SK-N-SH (cell line): ENCODE measurements at regions not wholly inside any gene's neighbourhood (a gene's known extent, or its start where the extent isn't known, plus 50 kb on each side); places are given as distances from the start of the nearest gene placed in this dataset.

Experiments
- CTCF ChIA-PET: fragments of 300-600, 350-600 bp; formaldehyde crosslinking; extraction: SDS; loops from one replicate; lab custom pipeline; 2021; lab: Yijun Ruan, JAX
- POLR2A ChIA-PET: fragments of 350-600 bp; sonication (Branson Sonifier 250); formaldehyde crosslinking; extraction: SDS; loops from one replicate; lab custom pipeline; 2020; ENCODE audit warnings: antibody characterized with exemption, inconsistent platforms; lab: Yijun Ruan, JAX
- DNase-seq: peaks from one replicate; pipeline ENCODE4 v3.0.0; 2012
- H2AFZ ChIP-seq: fragments of 200-600 bp; sonication (generic); 2 replicates; pipeline ENCODE4 v1.8.1; 2016; ENCODE audit warnings: antibody characterized with exemption, mild to moderate bottlenecking, low read depth
- H3F3A ChIP-seq: fragments of 200-600 bp; sonication (generic); replicated peaks from 2 replicates; pipeline ENCODE3; 2016; ENCODE audit warnings: antibody characterized with exemption, mild to moderate bottlenecking; ENCODE audit not compliant: insufficient read depth
- H3K27ac ChIP-seq, 2 experiments: fragments of 200-500 bp in 1 of 2; fragments of 200-600 bp in 1 of 2; sonication (Bioruptor generic) in 1 of 2; sonication (generic), shearing (Covaris generic) in 1 of 2; 2 replicates each; pipeline versions ENCODE4 v1.5.1 to v1.6.1; 2014 to 2016; ENCODE audit warnings: low read depth in 2 of 2, inconsistent platforms in 1 of 2, low read length in 1 of 2, mild to moderate bottlenecking in 1 of 2, mixed read lengths in 1 of 2
- H3K27me3 ChIP-seq: fragments of 200-600 bp; sonication (generic), shearing (Covaris generic); 2 replicates; pipeline ENCODE4 v1.6.1; 2016; ENCODE audit warnings: mixed run types; ENCODE audit not compliant: insufficient read depth
- H3K36me3 ChIP-seq, 2 experiments: fragments of 200-500 bp in 1 of 2; fragments of 200-600 bp in 1 of 2; sonication (Bioruptor generic) in 1 of 2; sonication (generic) in 1 of 2; replicated peaks in 1 of 2; 2 replicates each; pipeline versions ENCODE3 to v1.5.1; 2014 to 2016; ENCODE audit warnings: low read length in 1 of 2, mild to moderate bottlenecking in 1 of 2; ENCODE audit not compliant: insufficient read depth in 2 of 2, control insufficient read depth in 1 of 2
- H3K4me1 ChIP-seq, 2 experiments: fragments of 200-500 bp in 1 of 2; fragments of 200-600 bp in 1 of 2; sonication (Bioruptor generic) in 1 of 2; sonication (generic), shearing (Covaris generic) in 1 of 2; 2 replicates each; pipeline versions ENCODE4 v1.5.1 to v1.6.1; 2014 to 2016; ENCODE audit warnings: low read depth in 1 of 2, low read length in 1 of 2, mixed run types in 1 of 2; ENCODE audit not compliant: insufficient read depth in 2 of 2, control insufficient read depth in 1 of 2
- H3K4me2 ChIP-seq: fragments of 200-600 bp; sonication (generic), shearing (Covaris generic); 2 replicates; pipeline ENCODE4 v1.6.1; 2017; ENCODE audit warnings: mixed run types
- H3K4me3 ChIP-seq, 2 experiments: fragments of 200-500 bp in 1 of 2; fragments of 200-600 bp in 1 of 2; sonication (Bioruptor generic) in 1 of 2; sonication (generic), shearing (Covaris generic) in 1 of 2; 2 replicates each; pipeline versions ENCODE4 v1.5.1 to v1.8.1; 2014 to 2016; ENCODE audit warnings: low read depth in 2 of 2, inconsistent platforms in 1 of 2, low read length in 1 of 2, mild to moderate bottlenecking in 1 of 2, mixed read lengths in 1 of 2, moderate library complexity in 1 of 2
- H3K79me2 ChIP-seq: fragments of 200-600 bp; sonication (generic); 2 replicates; pipeline ENCODE4 v1.8.1; 2017; ENCODE audit warnings: mild to moderate bottlenecking; ENCODE audit not compliant: insufficient read depth
- H3K9ac ChIP-seq: fragments of 200-600 bp; sonication (generic); 2 replicates; pipeline ENCODE4 v1.6.1; 2017; ENCODE audit warnings: mixed run types
- H3K9me2 ChIP-seq: fragments of 200-600 bp; sonication (generic); 2 replicates; pipeline ENCODE4 v1.6.1; 2017; ENCODE audit warnings: mixed run types
- H3K9me3 ChIP-seq: fragments of 200-600 bp; sonication (generic); 2 replicates; pipeline ENCODE4 v1.6.1; 2017; ENCODE audit warnings: mixed run types, mild to moderate bottlenecking, moderate library complexity
- H4K20me1 ChIP-seq: fragments of 200-600 bp; sonication (generic); 2 replicates; pipeline ENCODE4 v1.6.1; 2017; ENCODE audit warnings: mild to moderate bottlenecking, mixed run types; ENCODE audit not compliant: insufficient read depth
- CHD2 ChIP-seq: fragments of 150-350 bp; IDR thresholded peaks from 2 replicates; pipeline ENCODE4 v1.6.1; 2018; ENCODE audit warnings: low read length; ENCODE audit not compliant: partially characterized antibody
- FOXJ3 ChIP-seq: sonication (generic); formaldehyde crosslinking; IDR thresholded peaks from 2 replicates; pipeline ENCODE4 v1.5.1; 2020; ENCODE audit warnings: mild to moderate bottlenecking, missing genetic modification reagents
- GATA2 ChIP-seq: sonication (generic); formaldehyde crosslinking; IDR thresholded peaks from 2 replicates; pipeline ENCODE4 v1.5.0; 2020; ENCODE audit warnings: mild to moderate bottlenecking, missing genetic modification reagents
- JUND ChIP-seq: IDR thresholded peaks from 2 replicates; pipeline ENCODE4 v1.4.0; 2012
- NRF1 ChIP-seq: IDR thresholded peaks from 2 replicates; pipeline ENCODE4 v1.6.1; 2012; ENCODE audit warnings: low read depth, mild to moderate bottlenecking, low read length
- RFX5 ChIP-seq: IDR thresholded peaks from 2 replicates; pipeline ENCODE4 v1.6.1; 2012; ENCODE audit warnings: mild to moderate bottlenecking, improper control_type of control experiment, low read length
- RXRA ChIP-seq: IDR thresholded peaks from 2 replicates; pipeline ENCODE4 v1.4.0; 2012; ENCODE audit warnings: low read depth, mild to moderate bottlenecking, borderline replicate concordance
- SIN3A ChIP-seq: IDR thresholded peaks from 2 replicates; pipeline ENCODE4 v1.6.1; 2012; ENCODE audit warnings: low read depth, mild to moderate bottlenecking, low read length, moderate library complexity, borderline replicate concordance
- SMC3 ChIP-seq: IDR thresholded peaks from 2 replicates; pipeline ENCODE4 v1.6.1; 2012; ENCODE audit warnings: low read depth, low read length, improper control_type of control experiment
- TAF1 ChIP-seq: IDR thresholded peaks from 2 replicates; pipeline ENCODE4 v1.6.1; 2012; ENCODE audit warnings: low read depth, mild to moderate bottlenecking, low read length, moderate library complexity, borderline replicate concordance
- TCF12 ChIP-seq: IDR thresholded peaks from 2 replicates; pipeline ENCODE4 v1.4.0; 2012
- YY1 ChIP-seq: IDR thresholded peaks from 2 replicates; pipeline ENCODE4 v1.4.0; 2012; ENCODE audit warnings: low read depth, mild to moderate bottlenecking
- WGBS: methylation state at CpG from one replicate; pipeline ENCODE4 v1.1.6; 2017; ENCODE audit warnings: low lambda C conversion rate; 5-methylcytosine and 5-hydroxymethylcytosine counted together
- TF ChIP-seq, protein P1 (sequence below): IDR thresholded peaks from 2 replicates; pipeline ENCODE4 v1.4.0; 2012; ENCODE audit warnings: low read depth, borderline replicate concordance
- TF ChIP-seq, protein P2 (sequence below): fragments of 150-350 bp; IDR thresholded peaks from 2 replicates; pipeline ENCODE4 v1.6.1; 2016; ENCODE audit warnings: mild to moderate bottlenecking, low read depth, low read length
- TF ChIP-seq, protein P3 (sequence below): IDR thresholded peaks from 2 replicates; pipeline ENCODE4 v1.6.1; 2012; ENCODE audit warnings: mild to moderate bottlenecking, low read depth, low read length, moderate library complexity
- TF ChIP-seq, protein P4 (sequence below): IDR thresholded peaks from 2 replicates; pipeline ENCODE4 v1.4.0; 2012; ENCODE audit warnings: low read depth
- TF ChIP-seq, protein P5 (sequence below): IDR thresholded peaks from 2 replicates; pipeline ENCODE4 v1.4.0; 2012; ENCODE audit warnings: low read depth, borderline replicate concordance

DNA sequence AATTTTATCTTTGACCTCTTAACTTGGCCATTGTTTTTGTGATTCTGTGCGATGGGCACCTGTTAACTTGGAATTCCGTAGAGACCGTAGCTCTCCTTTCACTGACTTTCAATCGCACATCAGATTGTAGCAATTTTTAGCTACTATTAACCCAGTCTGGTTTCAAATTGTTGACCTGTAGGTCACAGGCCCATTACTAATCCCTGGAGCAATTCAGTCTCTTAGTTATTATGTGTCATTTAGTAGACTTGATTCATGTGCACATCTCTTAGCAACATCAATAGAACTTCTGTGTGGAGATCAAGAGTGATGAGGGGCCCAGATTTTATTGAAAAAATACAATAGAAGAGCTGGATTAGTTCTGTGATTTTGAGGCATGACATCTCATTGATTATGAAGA, 549.6 kb upstream of the SLC10A2 start:
- Histone ChIP-seq H3K9ac (no peak overlapping the region), H2AFZ (no peak overlapping the region), H3K36me3 (no peaks in the 10 kb centered on the region), H3F3A (no peaks in the 10 kb centered on the region), H3K4me2 (no peak overlapping the region), H3K79me2 (no peaks in the 10 kb centered on the region), H4K20me1 (no peaks in the 10 kb centered on the region), H3K27me3 (no peaks in the 10 kb centered on the region), H3K4me1 (no peaks in the 10 kb centered on the region; a peak in 2 of 4 replicates), H3K27ac (peak overlapping the region in 1 of 2 experiments; percentile 34; a peak in 1 of 4 replicates), H3K4me3 (no peak overlapping the region), H3K9me2 (no peaks in the 10 kb centered on the region), H3K9me3 (no peaks in the 10 kb centered on the region)
- ChIA-PET POLR2A (no interaction called here), CTCF (interaction anchor here (1.4 kb wide), 1 partner anchor 37 kb away, joined by 4 read pairs; no protein-coding TSS in a partner anchor)
- 68% methylated on average over 4 of the region's 4 CpGs for WGBS
- TF ChIP-seq TAF1 (no peak), YY1 (no peak)
- DNase-seq = no peak

DNA sequence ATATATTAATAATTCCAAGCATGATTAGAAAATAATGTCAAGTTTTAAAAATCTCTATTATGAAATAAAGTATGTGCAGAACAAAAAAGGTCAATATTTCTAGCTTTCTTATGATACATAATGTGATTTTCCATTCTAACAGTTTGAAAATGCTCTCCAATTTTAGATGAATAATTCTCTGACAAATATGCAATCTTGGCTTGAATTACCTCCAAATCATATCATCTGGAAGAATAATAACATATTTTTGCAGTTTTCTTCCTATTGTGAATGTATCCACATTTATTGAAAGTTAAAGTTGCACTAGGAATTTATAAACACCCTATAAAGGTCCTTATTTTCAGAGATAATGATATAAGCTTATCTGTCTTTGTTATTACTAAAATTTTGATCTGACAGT, 548.5 kb upstream of the SLC10A2 start:
- Histone ChIP-seq H3K79me2 (no peaks in the 10 kb centered on the region), H3K9me3 (no peaks in the 10 kb centered on the region), H3K4me3 (no peak overlapping the region), H3K4me2 (no peak overlapping the region), H3K9me2 (no peaks in the 10 kb centered on the region), H3K27me3 (no peaks in the 10 kb centered on the region), H2AFZ (no peak overlapping the region), H4K20me1 (no peaks in the 10 kb centered on the region), H3K4me1 (no peaks in the 10 kb centered on the region; a peak in 2 of 4 replicates), H3F3A (no peaks in the 10 kb centered on the region), H3K9ac (no peak overlapping the region), H3K27ac (no peak overlapping the region), H3K36me3 (no peaks in the 10 kb centered on the region)
- ChIA-PET POLR2A (no interaction called here), CTCF (no interaction called here)
- no peak for DNase-seq
- no peak for TF ChIP-seq FOXJ3 (CRISPR knock-in tag)
- TF ChIP-seq, protein P1, sequence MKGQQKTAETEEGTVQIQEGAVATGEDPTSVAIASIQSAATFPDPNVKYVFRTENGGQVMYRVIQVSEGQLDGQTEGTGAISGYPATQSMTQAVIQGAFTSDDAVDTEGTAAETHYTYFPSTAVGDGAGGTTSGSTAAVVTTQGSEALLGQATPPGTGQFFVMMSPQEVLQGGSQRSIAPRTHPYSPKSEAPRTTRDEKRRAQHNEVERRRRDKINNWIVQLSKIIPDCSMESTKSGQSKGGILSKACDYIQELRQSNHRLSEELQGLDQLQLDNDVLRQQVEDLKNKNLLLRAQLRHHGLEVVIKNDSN = no peak
- no peak for TF ChIP-seq RXRA
- TF ChIP-seq SMC3 = no peak
- TF ChIP-seq TCF12 = no peak
- no peak for TF ChIP-seq CHD2
- TF ChIP-seq NRF1 = no peak
- TF ChIP-seq SIN3A = no peak
- TF ChIP-seq, protein P2, sequence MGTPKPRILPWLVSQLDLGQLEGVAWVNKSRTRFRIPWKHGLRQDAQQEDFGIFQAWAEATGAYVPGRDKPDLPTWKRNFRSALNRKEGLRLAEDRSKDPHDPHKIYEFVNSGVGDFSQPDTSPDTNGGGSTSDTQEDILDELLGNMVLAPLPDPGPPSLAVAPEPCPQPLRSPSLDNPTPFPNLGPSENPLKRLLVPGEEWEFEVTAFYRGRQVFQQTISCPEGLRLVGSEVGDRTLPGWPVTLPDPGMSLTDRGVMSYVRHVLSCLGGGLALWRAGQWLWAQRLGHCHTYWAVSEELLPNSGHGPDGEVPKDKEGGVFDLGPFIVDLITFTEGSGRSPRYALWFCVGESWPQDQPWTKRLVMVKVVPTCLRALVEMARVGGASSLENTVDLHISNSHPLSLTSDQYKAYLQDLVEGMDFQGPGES = no peak
- TF ChIP-seq, protein P3, sequence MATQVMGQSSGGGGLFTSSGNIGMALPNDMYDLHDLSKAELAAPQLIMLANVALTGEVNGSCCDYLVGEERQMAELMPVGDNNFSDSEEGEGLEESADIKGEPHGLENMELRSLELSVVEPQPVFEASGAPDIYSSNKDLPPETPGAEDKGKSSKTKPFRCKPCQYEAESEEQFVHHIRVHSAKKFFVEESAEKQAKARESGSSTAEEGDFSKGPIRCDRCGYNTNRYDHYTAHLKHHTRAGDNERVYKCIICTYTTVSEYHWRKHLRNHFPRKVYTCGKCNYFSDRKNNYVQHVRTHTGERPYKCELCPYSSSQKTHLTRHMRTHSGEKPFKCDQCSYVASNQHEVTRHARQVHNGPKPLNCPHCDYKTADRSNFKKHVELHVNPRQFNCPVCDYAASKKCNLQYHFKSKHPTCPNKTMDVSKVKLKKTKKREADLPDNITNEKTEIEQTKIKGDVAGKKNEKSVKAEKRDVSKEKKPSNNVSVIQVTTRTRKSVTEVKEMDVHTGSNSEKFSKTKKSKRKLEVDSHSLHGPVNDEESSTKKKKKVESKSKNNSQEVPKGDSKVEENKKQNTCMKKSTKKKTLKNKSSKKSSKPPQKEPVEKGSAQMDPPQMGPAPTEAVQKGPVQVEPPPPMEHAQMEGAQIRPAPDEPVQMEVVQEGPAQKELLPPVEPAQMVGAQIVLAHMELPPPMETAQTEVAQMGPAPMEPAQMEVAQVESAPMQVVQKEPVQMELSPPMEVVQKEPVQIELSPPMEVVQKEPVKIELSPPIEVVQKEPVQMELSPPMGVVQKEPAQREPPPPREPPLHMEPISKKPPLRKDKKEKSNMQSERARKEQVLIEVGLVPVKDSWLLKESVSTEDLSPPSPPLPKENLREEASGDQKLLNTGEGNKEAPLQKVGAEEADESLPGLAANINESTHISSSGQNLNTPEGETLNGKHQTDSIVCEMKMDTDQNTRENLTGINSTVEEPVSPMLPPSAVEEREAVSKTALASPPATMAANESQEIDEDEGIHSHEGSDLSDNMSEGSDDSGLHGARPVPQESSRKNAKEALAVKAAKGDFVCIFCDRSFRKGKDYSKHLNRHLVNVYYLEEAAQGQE = no peak
- TF ChIP-seq, protein P4, sequence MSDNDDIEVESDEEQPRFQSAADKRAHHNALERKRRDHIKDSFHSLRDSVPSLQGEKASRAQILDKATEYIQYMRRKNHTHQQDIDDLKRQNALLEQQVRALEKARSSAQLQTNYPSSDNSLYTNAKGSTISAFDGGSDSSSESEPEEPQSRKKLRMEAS = no peak
- TF ChIP-seq GATA2 = no peak
- TF ChIP-seq, protein P5, sequence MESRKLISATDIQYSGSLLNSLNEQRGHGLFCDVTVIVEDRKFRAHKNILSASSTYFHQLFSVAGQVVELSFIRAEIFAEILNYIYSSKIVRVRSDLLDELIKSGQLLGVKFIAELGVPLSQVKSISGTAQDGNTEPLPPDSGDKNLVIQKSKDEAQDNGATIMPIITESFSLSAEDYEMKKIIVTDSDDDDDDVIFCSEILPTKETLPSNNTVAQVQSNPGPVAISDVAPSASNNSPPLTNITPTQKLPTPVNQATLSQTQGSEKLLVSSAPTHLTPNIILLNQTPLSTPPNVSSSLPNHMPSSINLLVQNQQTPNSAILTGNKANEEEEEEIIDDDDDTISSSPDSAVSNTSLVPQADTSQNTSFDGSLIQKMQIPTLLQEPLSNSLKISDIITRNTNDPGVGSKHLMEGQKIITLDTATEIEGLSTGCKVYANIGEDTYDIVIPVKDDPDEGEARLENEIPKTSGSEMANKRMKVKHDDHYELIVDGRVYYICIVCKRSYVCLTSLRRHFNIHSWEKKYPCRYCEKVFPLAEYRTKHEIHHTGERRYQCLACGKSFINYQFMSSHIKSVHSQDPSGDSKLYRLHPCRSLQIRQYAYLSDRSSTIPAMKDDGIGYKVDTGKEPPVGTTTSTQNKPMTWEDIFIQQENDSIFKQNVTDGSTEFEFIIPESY = no peak
- no peak for TF ChIP-seq JUND
- TF ChIP-seq RFX5 = no peak
